MV-4-11 (cell line): ENCODE measurements at regions not wholly inside any gene's neighbourhood (a gene's known extent, or its start where the extent isn't known, plus 50 kb on each side); places are given as distances from the start of the nearest gene placed in this dataset.

ENCODE experiments used
- DNase-seq: peaks from one replicate; lab custom pipeline; 2025; lab: John Stamatoyannopoulos, UW

- no peak for DNase-seq
These were observed 575.3 kb downstream of the RNF144B start for GRCh38 chr6:18962361-18962905.

DNA sequence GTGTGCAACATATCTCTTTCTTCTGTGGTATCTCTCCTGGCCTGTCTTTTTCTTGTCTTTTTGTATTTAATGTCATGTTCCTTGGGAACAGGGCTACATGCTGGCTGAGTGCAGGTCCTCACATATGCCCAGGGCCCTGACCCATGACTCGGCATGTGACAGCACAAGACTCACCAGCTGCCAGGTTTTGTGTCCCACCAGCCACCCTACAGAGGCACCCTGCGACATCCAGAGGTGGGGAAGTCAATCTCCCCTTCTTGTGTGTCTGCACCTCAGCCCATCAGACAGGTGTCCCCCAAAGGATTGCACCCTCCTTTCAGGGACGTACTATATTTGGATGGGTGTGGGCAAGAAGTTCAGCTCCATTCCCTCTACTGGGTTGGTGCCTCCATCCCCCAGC, 576.3 kb downstream of the RNF144B start:
- DNase-seq, result no peak

- no peak for DNase-seq
These were observed 586.1 kb downstream of the RNF144B start for GRCh38 chr6:18973251-18973650.

DNA sequence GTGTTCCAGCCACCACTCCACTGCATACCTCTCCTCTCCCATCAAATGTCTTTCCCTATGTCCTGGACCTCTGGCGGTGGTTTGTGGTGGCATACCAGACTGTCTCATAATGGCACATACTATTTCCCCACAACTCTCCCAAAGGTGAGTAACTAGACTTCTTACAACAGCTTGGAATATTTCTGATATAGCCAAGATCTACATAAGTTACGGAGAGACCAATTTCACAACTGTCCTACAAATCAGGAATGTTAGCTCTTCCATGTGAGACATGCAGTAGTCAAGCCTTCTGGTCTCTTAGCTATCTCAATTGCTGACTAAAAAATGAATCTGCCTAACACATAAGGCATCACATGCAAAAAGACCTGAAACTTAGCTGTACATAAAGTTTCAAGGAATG, 588.9 kb downstream of the RNF144B start:
- DNase-seq, result no peak

DNA sequence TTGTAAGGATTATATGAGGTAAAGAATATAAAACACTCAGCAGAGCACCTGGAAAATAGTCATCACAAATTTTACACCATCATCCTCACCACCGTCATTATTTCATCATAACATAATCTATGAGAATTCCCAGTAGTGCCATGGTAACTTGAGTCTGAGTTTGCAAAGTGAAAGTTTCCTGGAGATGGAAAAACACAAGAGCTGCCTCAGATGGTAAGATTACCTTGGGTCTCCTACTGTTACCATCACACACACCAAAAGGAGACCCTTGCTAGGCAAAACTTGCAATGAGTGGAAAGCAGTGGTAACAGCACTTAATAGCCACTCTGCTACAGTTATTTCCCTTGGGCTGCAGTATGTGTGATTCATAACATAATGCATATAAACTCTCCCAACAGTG, 589.8 kb downstream of the RNF144B start:
- no peak for DNase-seq

DNA sequence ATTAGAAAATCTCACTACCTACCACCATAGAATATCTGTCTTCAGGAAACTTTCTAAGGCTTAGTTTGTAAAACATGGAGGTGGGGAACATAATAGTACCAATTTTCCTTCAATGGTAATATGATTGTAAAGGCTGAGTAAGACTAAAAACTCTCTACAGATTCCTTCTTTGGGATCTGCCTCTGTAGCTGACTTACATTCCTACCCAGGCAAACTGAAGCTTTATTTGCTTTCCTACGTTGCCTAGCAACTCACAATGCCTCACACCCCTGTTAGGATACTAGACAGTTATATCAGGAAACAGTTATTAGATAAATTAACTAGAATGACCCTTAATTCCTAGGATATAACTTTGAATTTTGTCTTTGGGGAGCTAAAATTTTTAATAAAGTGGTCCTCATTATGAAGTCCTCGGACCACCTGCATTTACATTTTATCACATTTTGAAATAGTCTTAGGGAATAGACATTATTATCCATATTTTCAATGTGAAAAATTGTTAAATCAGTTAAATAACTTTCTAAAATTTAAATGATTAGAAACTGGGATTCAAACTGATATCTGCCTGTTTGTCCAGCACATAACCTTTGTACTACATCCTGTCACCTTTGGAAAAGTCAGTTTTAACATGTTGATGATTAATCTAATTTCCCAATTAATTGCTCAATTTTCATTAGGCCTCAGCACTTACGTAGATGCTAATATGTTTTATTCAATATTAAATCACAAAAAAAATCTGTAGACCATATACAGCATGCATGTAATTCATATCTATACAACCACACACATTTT, 591.4 kb downstream of the RNF144B start:
- no peak for DNase-seq

DNA sequence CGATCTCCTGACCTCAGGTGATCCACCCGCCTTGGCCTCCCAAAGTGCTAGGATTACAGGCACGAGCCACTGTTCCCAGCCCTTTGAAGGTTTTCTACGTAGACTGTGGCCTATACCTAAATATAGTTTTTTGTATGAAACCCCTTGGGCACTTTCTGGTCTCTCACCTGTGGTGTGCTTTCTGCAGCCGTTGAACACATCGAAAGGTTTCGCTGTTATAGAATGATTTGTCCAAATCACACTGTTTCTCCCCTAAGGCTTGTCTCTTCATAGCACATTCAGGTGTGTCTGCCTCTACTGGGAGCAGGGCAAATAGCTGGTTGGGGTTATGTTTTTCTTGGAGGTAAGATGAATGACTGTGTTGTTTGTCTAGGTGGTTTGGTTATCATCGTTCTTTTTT, 597.9 kb downstream of the RNF144B start:
- DNase-seq, result no peak

DNA sequence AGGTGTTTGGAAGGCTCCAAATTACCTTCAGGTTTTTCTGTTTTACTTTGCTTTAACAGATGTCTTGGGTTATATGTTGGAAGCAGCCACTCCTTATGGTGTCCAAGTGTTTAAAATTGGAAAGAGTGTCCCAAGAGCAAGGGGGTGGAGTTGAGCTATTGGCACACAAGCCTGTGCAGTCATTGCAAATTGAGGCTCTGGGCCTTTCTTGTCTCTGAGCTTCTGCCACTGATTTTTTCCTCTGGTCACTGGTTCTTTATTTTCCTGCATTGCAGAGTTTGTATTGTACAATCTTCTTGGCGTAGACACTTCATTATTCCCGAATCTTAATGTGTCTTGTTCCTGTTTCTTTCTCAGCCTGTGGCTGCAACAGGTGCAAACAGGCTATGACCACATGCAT, 598.8 kb downstream of the RNF144B start:
- DNase-seq, result no peak

DNA sequence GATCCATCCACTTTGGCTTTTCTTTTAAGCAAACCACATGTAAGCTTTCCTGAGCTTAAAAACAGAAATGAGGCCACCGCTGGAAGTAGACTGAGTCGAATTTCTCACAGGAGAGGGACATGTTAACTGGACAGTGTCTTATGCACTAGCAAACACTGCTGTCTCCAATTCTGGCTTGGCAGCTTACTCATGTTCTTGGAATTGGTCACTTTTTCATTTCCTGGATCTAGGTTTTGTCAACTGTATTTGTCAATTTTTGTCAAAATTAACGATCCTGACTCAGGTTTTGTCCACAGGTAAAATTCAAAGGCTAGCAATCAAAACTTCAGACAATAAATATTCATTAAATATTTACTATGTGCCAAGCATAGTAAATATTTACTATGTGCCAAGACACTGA, 601.5 kb downstream of the RNF144B start:
- DNase-seq, result no peak

DNA sequence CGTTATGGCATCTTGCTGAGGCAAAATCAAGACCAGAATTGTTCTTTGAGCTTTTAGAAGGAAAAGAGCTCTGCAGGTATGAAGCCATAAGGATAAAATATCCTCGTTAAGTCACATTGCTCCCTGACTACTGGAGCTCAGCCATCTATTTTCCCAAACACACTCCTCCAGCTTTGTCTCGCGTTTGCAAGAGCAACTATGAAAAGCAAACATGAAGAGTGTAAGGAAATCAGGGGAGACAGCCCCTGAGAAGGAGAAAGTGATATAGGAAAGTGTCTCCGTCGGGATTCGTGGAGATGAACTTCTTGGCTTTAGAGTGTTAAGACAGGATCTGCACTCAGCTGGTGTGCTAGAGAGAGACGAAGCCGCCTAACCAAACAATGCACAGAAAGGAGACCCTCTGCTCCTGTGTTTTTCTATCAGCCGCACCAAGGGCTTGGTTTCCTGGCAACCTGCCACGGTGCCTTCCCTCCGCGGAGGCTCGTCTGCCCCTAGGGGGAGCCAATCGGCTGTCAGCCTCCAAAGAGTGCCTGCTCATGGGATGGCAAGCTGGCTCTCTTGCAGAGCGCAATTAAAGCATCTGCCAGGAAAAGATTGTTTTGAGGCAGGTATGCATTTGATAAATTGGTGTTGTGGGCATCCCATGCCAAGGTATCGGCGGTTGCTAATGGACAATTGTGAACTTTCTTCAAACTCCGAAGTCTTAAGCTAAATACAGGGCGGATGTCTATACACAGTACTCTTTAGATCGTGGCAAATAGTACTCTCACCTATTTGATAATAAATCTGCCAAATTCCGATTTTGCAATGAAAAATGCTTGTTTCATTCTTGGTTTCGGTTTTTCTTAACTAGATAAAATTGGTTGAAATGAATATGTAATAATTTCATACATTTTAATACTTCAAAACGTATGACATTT, 603.2 kb downstream of the RNF144B start:
- no peak for DNase-seq

GRCh38 chr6:18997375-18997826, 610.3 kb downstream of the RNF144B start:
- peak; percentile 27 for DNase-seq

DNA sequence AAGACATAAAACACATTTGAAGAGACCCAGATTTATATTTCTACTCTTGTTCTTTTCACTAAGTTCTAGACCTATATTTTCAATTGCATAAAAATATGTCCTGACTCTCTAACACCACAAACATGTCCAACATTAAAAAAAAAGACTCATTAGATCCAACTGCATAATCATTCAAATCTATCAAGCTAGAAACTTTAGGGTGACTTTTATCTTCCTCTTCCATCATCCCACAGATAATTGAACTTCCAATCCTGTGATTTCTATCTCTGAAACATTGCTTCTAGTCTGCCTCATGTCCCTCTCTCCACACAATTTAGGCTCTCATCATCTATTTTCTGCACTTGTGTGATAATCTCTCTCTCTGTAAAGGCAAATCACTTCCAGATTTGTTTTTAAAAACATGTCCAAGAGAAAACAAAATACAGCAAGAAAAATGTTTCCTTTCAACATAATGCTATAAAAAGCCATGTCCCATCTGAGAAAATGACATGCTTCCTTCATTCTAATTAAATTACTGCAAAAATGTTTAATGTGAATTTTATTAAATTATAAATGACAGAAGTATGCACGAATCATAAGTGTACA, 615.9 kb downstream of the RNF144B start:
- DNase-seq, result no peak

GRCh38 chr6:19004176-19004575, 617.0 kb downstream of the RNF144B start:
- no peak for DNase-seq

- no peak for DNase-seq
These were observed 622.6 kb downstream of the RNF144B start for GRCh38 chr6:19009769-19010168.

GRCh38 chr6:19013026-19013705, 626.0 kb downstream of the RNF144B start:
- no peak for DNase-seq

- no peak for DNase-seq
These were observed 637.6 kb downstream of the RNF144B start for GRCh38 chr6:19024737-19025136.

DNA sequence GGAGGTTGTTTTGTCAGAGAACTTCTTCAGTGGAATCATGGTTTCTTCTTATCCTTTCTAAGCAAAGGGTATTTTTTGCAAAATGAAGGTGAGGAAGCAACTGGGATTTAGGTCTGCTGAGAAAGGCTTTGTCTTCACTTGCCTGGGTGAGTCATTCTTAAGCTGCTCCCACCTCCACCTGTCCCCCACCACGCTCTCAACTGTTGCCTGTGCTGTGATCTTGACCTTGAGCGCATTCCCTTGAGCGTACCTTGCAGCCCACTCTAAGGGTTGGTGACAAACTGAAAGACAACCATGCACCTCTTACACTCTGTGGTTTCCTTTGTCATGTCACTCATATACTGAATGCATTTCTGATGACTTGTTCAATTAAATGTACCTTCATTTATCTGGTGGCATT, 641.1 kb downstream of the RNF144B start:
- no peak for DNase-seq

DNA sequence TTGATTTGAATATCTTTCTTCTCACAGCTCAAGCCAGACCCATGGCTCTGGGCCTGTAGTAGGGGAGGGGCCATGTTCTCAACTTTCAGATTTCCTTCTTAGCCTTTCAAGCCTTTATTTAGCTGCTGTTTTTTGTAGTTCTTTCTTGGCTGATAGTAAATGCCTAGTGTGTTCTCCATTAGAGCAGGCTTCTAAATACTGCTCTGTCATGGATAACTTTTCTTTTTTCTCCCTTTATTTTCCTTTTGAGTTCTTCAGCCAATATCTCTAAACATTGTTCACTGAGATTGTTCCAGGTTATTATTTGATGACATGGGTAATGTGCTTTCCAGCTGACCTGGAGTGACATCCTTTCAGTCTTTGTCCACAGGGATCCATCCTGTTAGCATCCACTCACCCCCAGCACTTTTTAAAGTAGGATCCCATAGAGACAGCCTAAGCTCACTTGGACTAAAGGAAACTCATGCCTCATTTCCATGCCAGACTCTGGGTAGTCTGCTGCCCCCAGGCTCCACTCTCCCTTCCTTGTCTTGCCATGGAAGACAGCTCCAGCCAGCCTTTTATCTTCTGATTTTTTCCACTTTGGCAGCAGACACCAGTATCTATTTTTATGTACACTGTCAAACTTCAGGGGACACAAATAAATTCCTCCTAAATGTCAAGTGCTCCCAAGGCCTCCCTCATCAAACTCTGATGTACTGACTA, 645.6 kb downstream of the RNF144B start:
- no peak for DNase-seq

- DNase-seq, result no peak
These were observed 646.5 kb downstream of the RNF144B start for GRCh38 chr6:19033683-19034082.

- no peak for DNase-seq
These were observed 647.8 kb downstream of the RNF144B start for GRCh38 chr6:19034986-19035385.
